NT2/D1 (cell line): ENCODE measurements at regions not wholly inside any gene's neighbourhood (a gene's known extent, or its start where the extent isn't known, plus 50 kb on each side); places are given as distances from the start of the nearest gene placed in this dataset.

Experiments used
- SUZ12 ChIP-seq: IDR thresholded peaks from 2 replicates; pipeline ENCODE4 v1.6.1; 2011; ENCODE audit not compliant: insufficient read length, insufficient read depth; ENCODE audit errors: extremely low read depth
- YY1 ChIP-seq: IDR thresholded peaks from 2 replicates; pipeline ENCODE4 v1.6.1; 2011; ENCODE audit not compliant: insufficient read length, insufficient read depth
- ZNF274 ChIP-seq: IDR thresholded peaks from 2 replicates; pipeline ENCODE4 v1.6.1; 2011; ENCODE audit warnings: mild to moderate bottlenecking, low read depth, low read length

DNA sequence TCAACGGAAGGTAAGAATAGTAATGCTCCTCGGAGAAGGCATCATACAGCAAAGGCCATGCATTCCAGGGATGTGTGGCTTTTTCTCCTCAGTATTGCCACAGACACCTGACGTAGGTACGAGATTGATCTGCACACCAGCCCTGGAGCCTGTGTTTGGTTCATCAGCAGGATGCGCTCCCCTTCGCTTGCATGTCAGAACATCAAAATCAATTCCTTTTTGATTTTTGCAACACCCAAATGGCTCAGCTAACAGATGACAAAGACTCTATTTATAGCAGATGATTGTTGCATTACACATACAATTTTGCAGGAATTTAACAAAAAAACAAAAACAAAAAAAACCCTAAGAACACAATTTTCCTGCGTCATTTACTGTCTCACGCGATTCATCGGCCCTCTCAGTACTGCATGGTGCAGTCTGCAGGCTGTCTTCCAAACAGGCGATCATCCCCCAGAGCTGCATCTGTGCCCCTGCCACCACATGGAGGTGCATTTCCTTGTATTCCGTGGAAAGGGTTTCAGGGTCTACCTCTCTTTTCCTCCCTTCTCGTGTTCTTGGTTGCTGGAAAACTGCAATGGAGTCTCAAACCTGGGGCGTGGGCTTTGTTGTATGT is 207.3 kb downstream of the TEX29 start:
- TF ChIP-seq ZNF274: no peak
- TF ChIP-seq YY1: no peak
- no peak for TF ChIP-seq SUZ12
